ENCODE measurements at regions not wholly inside any gene's neighbourhood (a gene's known extent, or its start where the extent isn't known, plus 50 kb on each side); places are given as distances from the start of the nearest gene placed in this dataset.

DNA sequence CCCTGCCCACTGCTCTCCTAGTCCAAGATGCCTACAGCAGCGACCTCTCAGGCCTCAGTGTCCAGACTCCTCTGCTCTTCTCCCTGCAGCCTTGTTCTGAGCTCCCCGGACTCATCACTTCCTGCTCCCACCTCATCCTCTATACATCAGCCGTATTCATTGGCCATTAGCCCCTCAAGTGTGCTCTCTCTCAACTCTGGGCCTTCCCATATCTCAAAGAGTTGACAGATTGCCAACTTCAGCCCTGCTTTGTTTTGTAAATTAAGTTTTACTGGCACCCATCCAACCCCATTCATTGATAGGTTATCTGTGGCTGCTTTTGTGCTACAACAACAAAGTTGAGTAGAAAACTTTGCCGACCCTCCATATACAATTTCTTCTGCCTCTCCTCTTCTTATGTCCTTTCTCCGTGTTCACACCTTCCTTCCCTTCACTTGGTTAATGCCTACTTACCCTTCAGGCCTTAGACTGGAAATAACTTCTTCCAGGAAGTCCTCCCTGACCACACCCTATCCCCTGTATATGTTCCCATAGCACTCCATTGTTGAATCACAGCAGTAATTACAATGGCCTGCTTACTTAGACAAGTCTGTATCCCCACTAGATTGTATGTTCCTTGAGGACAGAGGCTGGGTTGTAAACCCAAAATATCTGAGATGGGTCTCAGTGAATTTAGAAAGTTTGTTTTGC, 63.4 kb upstream of the TANC2 start:
- TF ChIP-seq, protein P1, sequence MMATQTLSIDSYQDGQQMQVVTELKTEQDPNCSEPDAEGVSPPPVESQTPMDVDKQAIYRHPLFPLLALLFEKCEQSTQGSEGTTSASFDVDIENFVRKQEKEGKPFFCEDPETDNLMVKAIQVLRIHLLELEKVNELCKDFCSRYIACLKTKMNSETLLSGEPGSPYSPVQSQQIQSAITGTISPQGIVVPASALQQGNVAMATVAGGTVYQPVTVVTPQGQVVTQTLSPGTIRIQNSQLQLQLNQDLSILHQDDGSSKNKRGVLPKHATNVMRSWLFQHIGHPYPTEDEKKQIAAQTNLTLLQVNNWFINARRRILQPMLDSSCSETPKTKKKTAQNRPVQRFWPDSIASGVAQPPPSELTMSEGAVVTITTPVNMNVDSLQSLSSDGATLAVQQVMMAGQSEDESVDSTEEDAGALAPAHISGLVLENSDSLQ (IDR thresholded peaks at IDR 0.05), result no peak
- no peak for TF ChIP-seq SP1 (IDR thresholded peaks at IDR 0.05)
- no peak for TF ChIP-seq BHLHE40 (IDR thresholded peaks at IDR 0.05; ENCODE audit: borderline replicate concordance)
- no peak for TF ChIP-seq SUZ12 (IDR thresholded peaks at IDR 0.05)
- no peak for TF ChIP-seq FOXK2 (IDR thresholded peaks at IDR 0.05)
- TF ChIP-seq HDGF (IDR thresholded peaks at IDR 0.05; ENCODE audit: borderline replicate concordance), result no peak
- no peak for TF ChIP-seq FOXM1 (IDR thresholded peaks at IDR 0.05; ENCODE audit: borderline replicate concordance)
- no peak for TF ChIP-seq NFRKB (IDR thresholded peaks at IDR 0.05)
- no peak for TF ChIP-seq ELF4 (IDR thresholded peaks at IDR 0.05)
- TF ChIP-seq TARDBP (IDR thresholded peaks at IDR 0.05), result no peak
- TF ChIP-seq LEF1 (IDR thresholded peaks at IDR 0.05; ENCODE audit: borderline replicate concordance), result no peak
- TF ChIP-seq ARNT (IDR thresholded peaks at IDR 0.05), result no peak
